HEK293 (cell line): ENCODE measurements at regions not wholly inside any gene's neighbourhood (a gene's known extent, or its start where the extent isn't known, plus 50 kb on each side); places are given as distances from the start of the nearest gene placed in this dataset.

ENCODE experiments used
- CTCF ChIA-PET: fragments of 350-600 bp; formaldehyde crosslinking; extraction: SDS; loops from one replicate; lab custom pipeline; 2021; ENCODE audit warnings: antibody characterized with exemption; lab: Yijun Ruan, JAX
- POLR2A ChIA-PET: fragments of 300-600 bp; formaldehyde crosslinking; extraction: SDS; loops from one replicate; lab custom pipeline; 2020; ENCODE audit warnings: antibody characterized with exemption, inconsistent platforms; lab: Yijun Ruan, JAX
- H3K27ac ChIP-seq: fragments of 200-500 bp; sonication (Bioruptor generic); 2 replicates; pipeline ENCODE4 v1.5.1; 2014; ENCODE audit warnings: low read depth, low read length, control low read depth, inconsistent platforms; ENCODE audit errors: extremely low read depth
- H3K36me3 ChIP-seq, 2 experiments: fragments of 200-500 bp in 1 of 2; sonication (Bioruptor generic) in 1 of 2; 1 replicate in 1 of 2; 2 replicates in 1 of 2; pipeline ENCODE4 v1.5.1; 2014 to 2017; ENCODE audit warnings: inconsistent platforms in 2 of 2, low read length in 2 of 2; ENCODE audit not compliant: control insufficient read depth in 2 of 2, insufficient read depth in 1 of 2
- H3K4me1 ChIP-seq: fragments of 200-500 bp; sonication (Bioruptor generic); 2 replicates; pipeline ENCODE4 v1.5.1; 2014; ENCODE audit warnings: mild to moderate bottlenecking, low read length, inconsistent platforms; ENCODE audit not compliant: control insufficient read depth, insufficient read depth
- H3K4me3 ChIP-seq: 2 replicates; pipeline ENCODE4 v1.5.1; 2011; ENCODE audit warnings: low read depth, mild to moderate bottlenecking, control low read depth, low read length, moderate library complexity
- H3K9me3 ChIP-seq: fragments of 200-500 bp; sonication (Bioruptor generic); 2 replicates; pipeline ENCODE4 v1.5.1; 2014; ENCODE audit warnings: low read depth, low read length, inconsistent platforms; ENCODE audit not compliant: control insufficient read depth, insufficient read depth
- CTCF ChIP-seq: fragments of 450-650 bp; formaldehyde crosslinking; IDR thresholded peaks from 2 replicates; pipeline ENCODE4 v1.5.1; 2016; ENCODE audit warnings: missing biosample characterization, missing genetic modification characterization
- GLIS2 ChIP-seq: fragments of 450-650 bp; formaldehyde crosslinking; IDR thresholded peaks from 2 replicates; pipeline ENCODE4 v1.5.1; 2016; ENCODE audit warnings: missing biosample characterization, missing genetic modification characterization
- HIC1 ChIP-seq: fragments of 450-650 bp; formaldehyde crosslinking; IDR thresholded peaks from 2 replicates; pipeline ENCODE4 v1.5.1; 2016; ENCODE audit warnings: missing biosample characterization, missing genetic modification characterization
- HOXA7 ChIP-seq: sonication (generic); formaldehyde crosslinking; IDR thresholded peaks from 2 replicates; pipeline ENCODE4 v1.8.1; 2022; ENCODE audit warnings: missing genetic modification reagents, borderline replicate concordance
- INSM2 ChIP-seq: fragments of 450-650 bp; formaldehyde crosslinking; IDR thresholded peaks from 2 replicates; pipeline ENCODE4 v1.5.1; 2016; ENCODE audit warnings: missing biosample characterization, missing genetic modification characterization
- KLF1 ChIP-seq: fragments of 450-650 bp; formaldehyde crosslinking; IDR thresholded peaks from 2 replicates; pipeline ENCODE4 v1.5.1; 2016; ENCODE audit warnings: missing biosample characterization, missing genetic modification characterization
- KLF7 ChIP-seq: fragments of 450-650 bp; formaldehyde crosslinking; IDR thresholded peaks from 2 replicates; pipeline ENCODE4 v1.5.1; 2016; ENCODE audit warnings: missing biosample characterization, missing genetic modification characterization, borderline replicate concordance
- ZBTB48 ChIP-seq: fragments of 450-650 bp; formaldehyde crosslinking; IDR thresholded peaks from 2 replicates; pipeline ENCODE4 v1.5.1; 2016; ENCODE audit warnings: missing biosample characterization, missing genetic modification characterization
- ZFP3 ChIP-seq: fragments of 450-650 bp; formaldehyde crosslinking; IDR thresholded peaks from 2 replicates; pipeline ENCODE4 v1.5.1; 2016; ENCODE audit warnings: low read depth, missing biosample characterization, missing genetic modification characterization
- ZNF10 ChIP-seq: fragments of 450-650 bp; formaldehyde crosslinking; IDR thresholded peaks from 2 replicates; pipeline ENCODE4 v1.5.1; 2017; ENCODE audit warnings: missing biosample characterization, missing genetic modification characterization
- ZNF112 ChIP-seq: fragments of 450-650 bp; formaldehyde crosslinking; IDR thresholded peaks from 2 replicates; pipeline ENCODE4 v1.5.0; 2017; ENCODE audit warnings: missing biosample characterization, missing genetic modification characterization
- ZNF114 ChIP-seq: fragments of 450-650 bp; formaldehyde crosslinking; IDR thresholded peaks from 2 replicates; pipeline ENCODE4 v1.5.0; 2017; ENCODE audit warnings: missing biosample characterization, missing genetic modification characterization
- ZNF2 ChIP-seq: fragments of 450-650 bp; formaldehyde crosslinking; IDR thresholded peaks from 2 replicates; pipeline ENCODE4 v1.5.1; 2016; ENCODE audit warnings: missing biosample characterization, missing genetic modification characterization
- ZNF23 ChIP-seq: fragments of 450-650 bp; formaldehyde crosslinking; IDR thresholded peaks from 2 replicates; pipeline ENCODE4 v1.5.1; 2016; ENCODE audit warnings: missing biosample characterization, missing genetic modification characterization, borderline replicate concordance
- ZNF239 ChIP-seq: fragments of 450-650 bp; formaldehyde crosslinking; IDR thresholded peaks from 2 replicates; pipeline ENCODE4 v1.5.1; 2016; ENCODE audit warnings: missing biosample characterization, missing genetic modification characterization
- ZNF24 ChIP-seq: fragments of 450-650 bp; formaldehyde crosslinking; IDR thresholded peaks from 2 replicates; pipeline ENCODE4 v1.5.1; 2016; ENCODE audit warnings: missing biosample characterization, missing genetic modification characterization
- ZNF274 ChIP-seq, 2 experiments: fragments of 200-500 bp in 1 of 2; fragments of 450-650 bp in 1 of 2; sonication (Bioruptor generic) in 1 of 2; formaldehyde crosslinking in 1 of 2; IDR thresholded peaks; 2 replicates each; pipeline versions ENCODE4 v1.5.1 to v1.6.1; 2014 to 2016; ENCODE audit warnings: borderline replicate concordance in 1 of 2, inconsistent platforms in 1 of 2, low read length in 1 of 2, missing biosample characterization in 1 of 2, missing genetic modification characterization in 1 of 2
- ZNF324 ChIP-seq: fragments of 450-650 bp; formaldehyde crosslinking; IDR thresholded peaks from 2 replicates; pipeline ENCODE4 v1.5.1; 2016; ENCODE audit warnings: missing biosample characterization, missing genetic modification characterization
- ZNF488 ChIP-seq: fragments of 450-650 bp; formaldehyde crosslinking; IDR thresholded peaks from 2 replicates; pipeline ENCODE4 v1.5.1; 2016; ENCODE audit warnings: missing biosample characterization, missing genetic modification characterization
- ZNF510 ChIP-seq: fragments of 450-650 bp; formaldehyde crosslinking; IDR thresholded peaks from 2 replicates; pipeline ENCODE4 v1.5.1; 2018; ENCODE audit warnings: mild to moderate bottlenecking, missing genetic modification characterization, missing biosample characterization; ENCODE audit not compliant: insufficient replicate concordance
- ZNF530 ChIP-seq: fragments of 450-650 bp; formaldehyde crosslinking; IDR thresholded peaks from 2 replicates; pipeline ENCODE4 v1.5.1; 2016; ENCODE audit warnings: low read depth, missing biosample characterization, missing genetic modification characterization
- ZNF560 ChIP-seq: fragments of 450-650 bp; formaldehyde crosslinking; IDR thresholded peaks from 2 replicates; pipeline ENCODE4 v1.5.1; 2017; ENCODE audit warnings: missing biosample characterization, missing genetic modification characterization, borderline replicate concordance
- ZNF623 ChIP-seq: fragments of 450-650 bp; formaldehyde crosslinking; IDR thresholded peaks from 2 replicates; pipeline ENCODE4 v1.5.1; 2016; ENCODE audit warnings: missing biosample characterization, missing genetic modification characterization
- ZNF777 ChIP-seq: fragments of 450-650 bp; formaldehyde crosslinking; IDR thresholded peaks from 2 replicates; pipeline ENCODE4 v1.5.1; 2017; ENCODE audit warnings: missing biosample characterization, missing genetic modification characterization, borderline replicate concordance

GRCh38 chr6:147738516-147739162 is 230.1 kb downstream of the SAMD5 start:
- CTCF ChIA-PET: interaction anchor here (1.4 kb wide), 1 partner anchor 232 kb away, joined by 3 read pairs; no protein-coding TSS in a partner anchor
- Histone ChIP-seq H3K27ac (no peak overlapping the region), H3K4me3 (no peak overlapping the region), H3K4me1 (peaks cover 3% of the 10 kb centered on the region; the same call in 1 of the 2 replicates), H3K36me3 (no peaks in the 10 kb centered on the region), H3K9me3 (no peaks in the 10 kb centered on the region)
- POLR2A ChIA-PET: no interaction called here
- TF ChIP-seq ZNF623: no peak
- TF ChIP-seq ZNF239 (tag by site-specific recombination): no peak
- TF ChIP-seq ZNF24: no peak
- no peak for TF ChIP-seq HIC1 (tag by site-specific recombination)
- TF ChIP-seq ZNF274 (IDR thresholded peaks at IDR 0.05; ENCODE audit: low read length): no peak
- no peak for TF ChIP-seq ZNF274 (tag by site-specific recombination; IDR thresholded peaks at IDR 0.05; ENCODE audit: borderline replicate concordance)
- no peak for TF ChIP-seq HOXA7
- TF ChIP-seq ZNF2 (tag by site-specific recombination): no peak
- no peak for TF ChIP-seq ZNF510 (tag by site-specific recombination)
- no peak for TF ChIP-seq ZNF114

- CTCF ChIA-PET: interaction anchor here (0.6 to 1.0 kb wide), 2 partner anchors 61 to 233 kb away, joined by 3 to 6 read pairs; no protein-coding TSS in a partner anchor
- Histone ChIP-seq H3K27ac (no peak overlapping the region), H3K9me3 (no peaks in the 10 kb centered on the region), H3K4me3 (no peak overlapping the region), H3K36me3 (no peaks in the 10 kb centered on the region), H3K4me1 (peaks cover 3% of the 10 kb centered on the region; the same call in 1 of the 2 replicates)
- POLR2A ChIA-PET: no interaction called here
- no peak for TF ChIP-seq ZNF112
- no peak for TF ChIP-seq INSM2 (tag by site-specific recombination)
- TF ChIP-seq ZNF560 (tag by site-specific recombination): no peak
- no peak for TF ChIP-seq ZNF23
- no peak for TF ChIP-seq ZNF623
- TF ChIP-seq ZBTB48: no peak
- TF ChIP-seq GLIS2: no peak
- TF ChIP-seq ZNF488: no peak
- TF ChIP-seq KLF7 (tag by site-specific recombination): no peak
- TF ChIP-seq, all 188 proteins: peak for 0
Measured at GRCh38 chr6:147740326-147740725, 231.8 kb downstream of the SAMD5 start.

GRCh38 chr6:147740916-147741315 is 232.4 kb downstream of the SAMD5 start:
- H3K9me3 ChIP-seq: no peaks in the 10 kb centered on the region
- ChIA-PET POLR2A (no interaction called here), CTCF (no interaction called here)
- H3K4me1 ChIP-seq: peaks cover 3% of the 10 kb centered on the region; the same call in 1 of the 2 replicates
- no peak for TF ChIP-seq ZNF777 (tag by site-specific recombination)
- no peak for TF ChIP-seq ZNF10 (tag by site-specific recombination)
- no peak for TF ChIP-seq KLF1
- TF ChIP-seq ZFP3 (tag by site-specific recombination): no peak
- no peak for TF ChIP-seq ZNF324 (tag by site-specific recombination)
- no peak for TF ChIP-seq ZNF530 (tag by site-specific recombination)
- TF ChIP-seq CTCF (tag by site-specific recombination): no peak
- H3K27ac ChIP-seq: no peak overlapping the region
- H3K4me3 ChIP-seq: no peak overlapping the region
- H3K36me3 ChIP-seq: no peaks in the 10 kb centered on the region
